ENCODE measurements at regions not wholly inside any gene's neighbourhood (a gene's known extent, or its start where the extent isn't known, plus 50 kb on each side); places are given as distances from the start of the nearest gene placed in this dataset.

GRCh38 chr4:78720204-78720603, 55.9 kb upstream of the BMP2K start:
- POLR2A ChIA-PET = interaction anchor here (2.3 kb wide), 1 partner anchor 32 kb away, joined by 6 read pairs; no protein-coding TSS in a partner anchor
- CTCF ChIA-PET (ENCODE audit: unreplicated experiment) = interaction anchor here (0.5 kb wide), 1 partner anchor 12 kb away, joined by 3 read pairs; no protein-coding TSS in a partner anchor
- peaks cover 12% of the 10 kb centered on the region for H3K4me1 ChIP-seq (ENCODE audit: insufficient read depth, low read length, poor library complexity, severe bottlenecking)
- BruUV-seq (replicated peaks) = no TSS peak
- intact Hi-C loops (cut with micrococcal nuclease; ENCODE audit: unreplicated experiment) = no loop called here
- DNase-seq (ENCODE audit: low spot score) = no peak
- no peaks in the 10 kb centered on the region for H4K20me1 ChIP-seq (ENCODE audit: insufficient read depth, low read length)
- H3K4me3 ChIP-seq (ENCODE audit: low read depth, low read length, poor library complexity, severe bottlenecking) = no peak overlapping the region
- H3K36me3 ChIP-seq (ENCODE audit: insufficient read depth, low read length) = no peaks in the 10 kb centered on the region
- no peak overlapping the region; the same call in 1 of the 2 replicates for H2AFZ ChIP-seq (ENCODE audit: low read length)
- H3K9me3 ChIP-seq (ENCODE audit: low read length) = no peaks in the 10 kb centered on the region
- H3K9me2 ChIP-seq (ENCODE audit: insufficient read depth, low read length) = no peaks in the 10 kb centered on the region
- no peaks in the 10 kb centered on the region for H3K79me2 ChIP-seq (ENCODE audit: insufficient read depth, low read depth, low read length)
- H3K27ac ChIP-seq (ENCODE audit: low read depth, low read length, poor library complexity, severe bottlenecking) = no peak overlapping the region
- TF ChIP-seq EZH2phosphoT487 (IDR thresholded peaks at IDR 0.05; ENCODE audit: borderline replicate concordance, low read depth, low read length) (no peak), CTCF (conservative IDR thresholded peaks at IDR 0.05; ENCODE audit: low read length) (no peak)
- no peak overlapping the region for H3K4me2 ChIP-seq (ENCODE audit: low read length)

- no TSS peak for BruUV-seq (replicated peaks)
- Histone ChIP-seq H3K9me3 (ENCODE audit: low read length) (no peaks in the 10 kb centered on the region), H3K4me3 (ENCODE audit: low read depth, low read length, poor library complexity, severe bottlenecking) (no peak overlapping the region), H3K9me2 (ENCODE audit: insufficient read depth, low read length) (no peaks in the 10 kb centered on the region), H2AFZ (ENCODE audit: low read length) (peak overlapping the region; percentile 90), H4K20me1 (ENCODE audit: insufficient read depth, low read length) (no peaks in the 10 kb centered on the region), H3K4me1 (ENCODE audit: insufficient read depth, low read length, poor library complexity, severe bottlenecking) (peaks cover 13% of the 10 kb centered on the region), H3K36me3 (ENCODE audit: insufficient read depth, low read length) (no peaks in the 10 kb centered on the region), H3K27ac (ENCODE audit: low read depth, low read length, poor library complexity, severe bottlenecking) (no peak overlapping the region), H3K79me2 (ENCODE audit: insufficient read depth, low read depth, low read length) (no peaks in the 10 kb centered on the region), H3K4me2 (ENCODE audit: low read length) (peak overlapping the region; percentile 31)
- ChIA-PET CTCF (ENCODE audit: unreplicated experiment) (interaction anchor here (0.5 kb wide), 1 partner anchor 13 kb away, joined by 3 read pairs; no protein-coding TSS in a partner anchor), POLR2A (interaction anchor here (0.6 to 2.3 kb wide), 8 partner anchors 9 to 69 kb away, joined by 3 to 8 read pairs (median 4); no protein-coding TSS in a partner anchor)
- TF ChIP-seq EZH2phosphoT487 (IDR thresholded peaks at IDR 0.05; ENCODE audit: borderline replicate concordance, low read depth, low read length) (no peak), CTCF (conservative IDR thresholded peaks at IDR 0.05; ENCODE audit: low read length) (no peak; the same call in 1 of the 2 replicates)
- intact Hi-C loops (cut with micrococcal nuclease; ENCODE audit: unreplicated experiment) = no loop called here
- peak; percentile 40 for DNase-seq (ENCODE audit: low spot score)
These were observed 55.0 kb upstream of the BMP2K start for GRCh38 chr4:78720994-78721677.

- H3K4me1 ChIP-seq (ENCODE audit: insufficient read depth, low read length, poor library complexity, severe bottlenecking) = peaks cover 20% of the 10 kb centered on the region
- no peak overlapping the region for H3K4me3 ChIP-seq (ENCODE audit: low read depth, low read length, poor library complexity, severe bottlenecking)
- H3K36me3 ChIP-seq (ENCODE audit: insufficient read depth, low read length) = no peaks in the 10 kb centered on the region
- H3K27ac ChIP-seq (ENCODE audit: low read depth, low read length, poor library complexity, severe bottlenecking) = no peak overlapping the region
- no peaks in the 10 kb centered on the region for H3K9me3 ChIP-seq (ENCODE audit: low read length)
- no peaks in the 10 kb centered on the region for H3K9me2 ChIP-seq (ENCODE audit: insufficient read depth, low read length)
- ChIA-PET CTCF (ENCODE audit: unreplicated experiment) (no interaction called here), POLR2A (interaction anchor here (0.6 to 2.3 kb wide), 11 partner anchors 10 to 91 kb away, joined by 3 to 8 read pairs (median 4); no protein-coding TSS in a partner anchor)
- no TSS peak for BruUV-seq (replicated peaks)
- H4K20me1 ChIP-seq (ENCODE audit: insufficient read depth, low read length) = no peaks in the 10 kb centered on the region
- H3K79me2 ChIP-seq (ENCODE audit: insufficient read depth, low read depth, low read length) = no peaks in the 10 kb centered on the region
- H2AFZ ChIP-seq (ENCODE audit: low read length) = peak overlapping the region; percentile 90
- intact Hi-C loops (cut with micrococcal nuclease; ENCODE audit: unreplicated experiment) = no loop called here
- peak overlapping the region; percentile 31; the same call in 1 of the 2 replicates for H3K4me2 ChIP-seq (ENCODE audit: low read length)
- DNase-seq (ENCODE audit: low spot score) = no peak
- TF ChIP-seq EZH2phosphoT487 (IDR thresholded peaks at IDR 0.05; ENCODE audit: borderline replicate concordance, low read depth, low read length) = no peak
- no peak for TF ChIP-seq CTCF (conservative IDR thresholded peaks at IDR 0.05; ENCODE audit: low read length)
These were observed 54.4 kb upstream of the BMP2K start for GRCh38 chr4:78721747-78722146.
